Right ventricle myocardium inferior (tissue), 1 donor: ENCODE measurements at regions not wholly inside any gene's neighbourhood (a gene's known extent, or its start where the extent isn't known, plus 50 kb on each side); places are given as distances from the start of the nearest gene placed in this dataset.
"Not testable (repeated sequence)": the region's sequence is repeated elsewhere in the genome, so short reads cannot be mapped to it uniquely, and the experiment has no call there.

Source experiments
- ATAC-seq: fragments of 200-7000 bp; cut with Tn5 transposase; one replicate; pipeline ENCODE4 v1.9.1; 2020; ENCODE audit warnings: mild to moderate bottlenecking, moderate library complexity
- DNase-seq: peaks from one replicate; pipeline ENCODE4 v3.0.0; 2021; ENCODE audit errors: missing footprints
- intact Hi-C: fragments of 100-400 bp; cut with DNase I; formaldehyde crosslinking; loops from one replicate; pipeline ENCODE4 v1.11.0; 2022
- donor health status: DM: no; HTN: yes; CAD: no; lungs with severe emphysema.

DNA sequence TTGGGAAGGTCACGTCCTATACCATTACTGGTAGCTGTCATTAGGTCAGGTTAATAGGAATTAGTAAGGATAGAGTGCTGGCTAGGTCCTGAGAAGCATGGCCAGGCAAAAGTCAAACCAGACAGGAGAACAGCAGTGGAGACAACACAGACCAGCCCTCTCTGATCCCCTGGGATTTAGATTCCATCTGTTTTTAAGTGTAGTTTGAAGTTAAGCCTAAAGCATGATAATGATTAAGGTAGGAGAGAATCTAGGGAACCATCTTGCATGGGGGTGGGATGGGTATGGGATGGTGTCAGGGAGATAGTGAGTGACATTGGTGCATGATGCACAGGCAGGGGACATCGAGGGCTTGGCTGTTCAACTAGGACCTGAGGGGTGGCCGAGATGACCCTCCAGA is 96.6 kb downstream of the MYCN start:
- no peak for DNase-seq
- no peak for ATAC-seq
- intact Hi-C loops: no loop called here

DNA sequence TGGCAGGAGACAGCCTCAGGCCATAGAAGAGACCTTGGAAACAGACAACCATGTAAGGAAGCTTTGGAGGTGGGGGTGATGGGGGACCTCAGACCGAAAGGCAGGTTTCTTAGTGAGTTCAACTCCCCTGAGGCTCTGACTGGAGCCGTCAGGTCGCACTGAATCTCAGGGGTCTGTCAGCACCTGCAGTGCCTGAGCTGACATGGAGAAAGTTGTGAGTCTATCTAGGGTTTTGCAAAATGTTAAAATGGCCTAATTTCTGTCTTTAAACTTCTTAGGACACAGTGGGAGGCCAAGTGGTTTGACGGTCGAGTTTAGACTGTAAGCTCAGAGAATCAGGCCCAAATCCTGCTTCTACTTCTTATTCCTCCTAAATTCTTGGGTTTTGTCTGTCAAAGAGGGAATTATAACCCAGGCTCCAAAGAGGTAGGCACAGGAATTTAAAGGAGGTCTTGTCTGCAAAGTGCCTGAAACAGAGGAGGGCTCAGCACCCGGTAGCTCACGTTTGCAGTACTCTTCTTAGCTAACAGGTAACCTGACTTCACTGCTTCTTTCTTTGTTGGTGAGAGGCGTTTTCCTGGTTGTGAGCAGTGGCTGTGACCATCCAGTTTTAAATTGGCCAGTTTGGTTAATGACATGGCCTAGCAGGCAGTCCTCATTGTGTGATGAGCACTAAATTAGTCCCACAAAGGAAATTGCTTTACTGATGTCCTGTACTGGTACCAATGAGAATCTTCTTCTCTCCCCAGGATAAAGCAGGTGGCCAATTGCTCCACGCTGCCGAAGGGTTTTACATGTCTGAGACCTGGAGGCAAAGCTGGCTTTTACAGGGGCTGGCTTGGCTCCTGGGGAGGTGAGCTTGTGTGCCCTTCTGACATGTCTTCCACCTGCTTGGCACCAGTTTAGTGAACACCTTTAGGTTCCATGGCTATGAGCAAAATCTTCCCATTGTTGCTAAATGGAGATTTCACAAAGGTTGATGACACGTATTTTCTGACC is 95.7 kb downstream of the MYCN start:
- intact Hi-C loops: no loop called here
- ATAC-seq (no peak), DNase-seq (no peak)

DNA sequence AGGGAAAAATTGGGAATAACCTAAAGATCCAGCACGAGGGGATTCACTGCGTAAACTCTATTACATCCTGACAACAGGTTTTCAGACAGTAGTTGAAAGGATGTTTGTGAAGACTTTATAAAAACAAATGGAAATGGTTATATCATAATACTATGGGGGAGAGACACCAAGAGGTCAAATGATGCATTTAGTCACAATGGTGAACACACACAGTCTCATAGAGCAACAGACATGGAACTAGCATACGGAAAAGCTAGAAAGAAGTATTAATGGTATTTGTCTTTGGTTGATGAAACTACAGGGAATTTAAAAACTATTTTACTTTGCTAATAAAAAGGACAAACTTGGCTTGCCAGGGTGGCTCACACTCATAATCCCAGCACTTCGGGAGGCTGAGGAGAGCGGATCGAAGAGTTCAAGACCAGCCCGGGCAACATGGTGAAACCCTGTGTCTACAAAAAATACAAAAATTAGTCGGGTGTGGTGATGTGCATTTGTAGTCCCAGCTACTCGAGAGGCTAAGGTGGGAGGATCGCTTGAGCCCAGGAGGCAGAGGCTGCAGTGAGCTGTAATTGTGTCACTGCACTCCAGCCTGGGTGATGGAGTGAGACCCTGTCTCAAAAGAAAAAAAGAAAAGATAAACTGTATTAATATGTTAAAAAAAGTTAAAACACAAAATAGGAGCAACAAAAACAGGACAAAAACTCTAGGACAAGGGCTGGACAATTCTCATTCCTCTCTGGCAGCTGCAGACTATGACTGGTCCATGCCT is 94.8 kb downstream of the MYCN start:
- intact Hi-C loops: no loop called here
- DNase-seq (no peak), ATAC-seq (no peak)

DNA sequence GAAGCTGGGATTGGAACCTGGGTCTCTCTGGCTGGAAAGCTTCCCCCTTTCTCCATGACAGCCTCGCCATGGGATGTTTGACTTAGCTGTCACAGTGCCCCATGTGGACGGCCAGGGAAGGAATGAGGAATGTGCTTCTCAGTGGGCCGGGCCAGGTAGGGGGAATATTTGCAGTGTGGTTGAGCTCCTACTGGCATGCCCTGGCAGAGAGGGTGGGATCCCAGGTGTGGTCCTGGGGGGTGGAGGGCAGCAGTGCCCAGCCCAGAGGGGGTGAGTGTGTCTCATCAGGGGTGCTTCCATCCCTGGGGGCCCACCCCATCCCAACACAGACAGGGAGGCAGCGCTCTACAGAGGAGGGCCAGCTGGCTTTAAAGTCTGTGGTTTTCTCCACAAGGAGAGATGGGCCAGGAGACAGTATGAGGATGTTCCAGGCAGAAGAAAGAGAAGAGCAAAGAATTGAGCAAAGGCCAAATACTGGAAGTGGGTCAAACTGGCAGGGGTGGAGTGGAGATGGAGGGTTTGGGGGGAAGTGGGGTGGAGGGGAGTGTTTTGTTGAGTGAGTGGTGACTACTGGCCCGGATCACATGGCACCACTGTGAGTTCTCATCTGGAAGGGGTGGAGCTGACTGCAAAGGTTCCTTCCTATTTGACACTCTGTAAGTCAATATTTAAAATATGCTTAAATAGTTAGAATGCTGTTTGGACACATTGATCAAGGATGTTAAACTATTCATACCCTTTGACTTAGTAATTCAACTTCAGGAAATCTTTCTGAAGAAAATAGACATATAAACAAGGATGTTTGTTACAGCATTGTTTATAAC is 94.0 kb downstream of the MYCN start:
- intact Hi-C loops: no loop called here
- ATAC-seq (no peak), DNase-seq (no peak)

DNA sequence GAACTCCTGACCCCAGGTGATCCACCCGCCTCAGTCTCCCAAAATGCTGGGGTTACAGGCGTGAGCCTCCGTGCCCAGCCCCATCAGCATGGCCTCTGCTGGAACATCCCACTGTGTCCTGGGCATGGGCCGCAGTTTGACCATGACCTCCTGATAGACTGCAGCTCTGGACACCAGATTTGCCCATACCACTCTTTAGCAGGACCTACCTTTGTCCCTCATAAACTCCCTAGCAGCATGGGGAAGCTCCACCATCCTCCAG is 92.6 kb downstream of the MYCN start:
- ATAC-seq (no peak), DNase-seq (no peak)
- intact Hi-C loops: no loop called here

DNA sequence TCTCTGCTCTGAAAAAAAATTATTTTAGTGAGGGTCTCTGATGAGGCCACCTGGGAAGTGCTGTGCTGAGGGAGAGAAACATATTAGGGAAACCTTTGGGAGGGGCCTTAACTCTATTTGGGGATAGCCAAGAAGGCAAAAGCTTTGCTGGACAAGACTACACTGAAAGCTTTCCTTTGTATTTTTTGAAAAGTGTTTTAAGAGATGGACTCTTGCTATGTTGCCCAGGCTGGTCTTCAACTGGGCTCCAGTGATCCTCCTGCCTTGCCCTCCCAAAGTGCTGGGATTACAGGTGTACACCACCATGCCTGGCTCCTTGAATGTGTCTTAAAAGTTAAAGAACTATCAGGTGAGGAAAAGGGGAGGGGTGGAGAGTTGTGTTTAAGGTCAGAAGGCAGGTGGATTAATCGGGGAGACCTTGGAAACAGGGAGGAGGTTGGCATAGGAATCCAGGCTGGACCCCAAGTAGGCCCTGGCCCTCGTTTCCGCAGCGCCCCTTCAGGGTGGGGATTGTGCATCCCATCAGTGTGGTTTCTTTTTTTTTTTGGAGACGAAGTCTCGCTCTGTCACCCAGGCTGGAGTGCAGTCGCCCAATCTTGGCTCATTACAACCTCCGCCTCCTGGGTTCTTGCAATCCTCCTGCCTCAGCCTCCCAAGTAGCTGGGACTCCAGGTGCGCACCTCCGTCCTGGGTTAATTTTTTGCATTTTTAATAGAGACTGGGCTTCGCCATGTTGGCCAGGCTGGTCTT is 92.1 kb downstream of the MYCN start:
- intact Hi-C loops: no loop called here
- DNase-seq: no peak
- ATAC-seq: no peak

DNA sequence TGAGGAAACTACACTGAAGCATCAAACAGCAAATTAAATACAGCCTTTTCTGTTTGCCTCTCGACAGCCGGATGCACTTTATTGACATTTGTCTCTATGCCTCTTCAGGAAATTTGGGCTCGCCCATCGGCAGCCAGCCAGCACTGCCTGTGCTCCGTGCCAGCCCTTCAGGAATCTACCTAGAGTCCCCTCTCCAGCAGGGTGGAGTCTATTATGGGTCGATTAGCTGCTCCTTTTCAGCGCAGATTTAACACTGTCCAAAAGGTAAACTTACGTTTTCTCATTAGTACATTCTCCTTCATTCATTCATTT is 91.5 kb downstream of the MYCN start:
- ATAC-seq: no peak
- no peak for DNase-seq
- intact Hi-C loops: no loop called here

DNA sequence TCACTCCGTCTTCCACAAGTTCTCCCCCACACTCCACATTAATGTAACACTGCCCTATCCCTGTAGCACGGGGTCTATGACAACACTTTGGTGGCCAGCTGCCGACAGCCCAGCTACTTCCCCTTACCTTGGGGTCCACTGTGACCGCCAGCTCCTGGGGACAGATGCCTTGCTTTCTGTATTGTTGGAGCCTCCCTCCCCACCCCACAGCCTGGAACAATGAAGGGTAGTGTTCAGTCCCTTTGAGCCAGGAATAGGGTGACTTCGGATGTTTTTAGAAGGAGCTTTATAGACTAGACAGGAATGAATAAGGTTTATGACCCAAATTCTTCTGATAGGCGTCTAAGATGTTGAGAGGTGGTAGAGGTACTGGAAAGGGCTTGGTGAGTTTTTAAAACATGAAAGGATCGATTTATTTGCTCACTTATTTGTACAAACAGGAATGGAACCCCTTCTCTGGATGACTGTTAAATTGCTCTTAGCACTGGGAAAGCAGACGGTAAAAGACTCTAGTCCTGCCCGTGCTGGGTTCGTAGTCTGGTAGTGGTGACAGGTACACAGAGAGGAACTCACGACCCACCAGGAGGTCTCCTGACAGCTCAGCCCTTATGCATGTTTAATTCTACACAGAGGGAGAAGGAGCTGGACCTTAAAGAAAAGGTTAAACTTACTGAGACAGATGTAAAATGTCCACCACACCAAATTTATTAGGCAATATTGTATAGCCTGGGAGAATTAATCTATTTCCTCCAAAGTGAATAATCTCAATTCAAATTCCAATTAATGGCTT is 90.9 kb downstream of the MYCN start:
- ATAC-seq (no peak), DNase-seq (no peak)
- intact Hi-C loops: no loop called here

DNA sequence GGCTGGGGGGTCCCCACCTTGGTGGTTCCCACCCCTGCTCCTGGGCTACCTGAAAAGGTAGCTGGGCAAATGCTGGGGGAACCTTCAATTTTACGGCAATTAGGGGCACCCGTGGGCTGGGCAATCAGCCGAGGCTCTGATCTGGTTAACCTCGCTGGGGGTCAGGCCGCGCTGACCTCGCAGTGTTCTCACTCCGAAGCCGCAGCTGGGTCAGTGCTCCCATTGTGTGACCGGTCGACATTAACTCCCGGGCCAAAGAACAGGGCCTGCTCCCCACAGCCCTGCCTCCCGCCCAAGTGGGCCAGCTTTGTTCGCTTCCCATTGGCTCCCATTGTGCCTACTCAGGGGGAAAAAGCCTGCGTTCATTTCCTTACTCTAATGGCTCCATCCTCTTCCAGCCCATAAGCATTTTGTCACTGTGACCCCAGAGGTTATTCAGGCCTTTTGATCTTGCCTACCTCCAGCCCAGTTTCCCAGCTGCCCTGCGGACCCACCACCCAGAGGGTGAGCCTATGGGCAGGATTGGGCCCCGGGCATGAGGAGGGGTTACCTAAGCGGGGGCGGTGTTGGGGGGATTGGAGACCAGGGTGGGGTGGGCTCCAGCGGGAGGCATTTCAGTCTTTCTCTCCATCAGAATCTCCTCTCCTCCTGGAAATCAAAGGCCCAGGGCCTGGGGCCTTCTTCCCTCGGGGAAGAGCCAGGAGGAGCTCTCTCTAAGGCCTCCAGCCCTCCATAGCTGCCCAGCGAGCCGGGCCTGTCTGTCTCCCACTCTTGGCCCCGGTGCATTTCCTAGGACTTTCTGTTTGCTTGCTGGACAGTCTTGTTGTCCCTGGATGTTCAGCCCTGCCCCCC is 90.1 kb downstream of the MYCN start:
- DNase-seq (no peak), ATAC-seq (no peak)
- intact Hi-C loops: no loop called here

DNA sequence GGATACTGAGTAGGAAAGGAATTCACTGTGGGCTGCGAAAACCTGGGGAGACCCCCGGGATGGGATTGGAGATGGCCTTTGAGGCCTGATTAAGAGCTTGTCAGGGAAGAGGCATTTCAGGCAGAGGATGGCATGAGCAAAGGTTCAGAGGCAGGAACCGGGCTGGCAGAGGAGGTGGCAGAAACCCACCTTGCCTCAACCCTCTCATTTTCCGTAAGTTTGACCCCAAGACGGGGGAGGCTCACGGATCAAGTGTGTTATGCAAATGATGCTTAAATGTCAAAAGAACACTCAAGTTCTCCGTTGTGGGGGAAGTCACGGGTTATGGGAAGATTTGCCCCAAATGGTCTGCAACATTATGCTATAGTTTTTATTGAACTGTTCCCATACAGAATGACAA is 88.3 kb downstream of the MYCN start:
- intact Hi-C loops: no loop called here
- ATAC-seq (no peak), DNase-seq (no peak)

DNA sequence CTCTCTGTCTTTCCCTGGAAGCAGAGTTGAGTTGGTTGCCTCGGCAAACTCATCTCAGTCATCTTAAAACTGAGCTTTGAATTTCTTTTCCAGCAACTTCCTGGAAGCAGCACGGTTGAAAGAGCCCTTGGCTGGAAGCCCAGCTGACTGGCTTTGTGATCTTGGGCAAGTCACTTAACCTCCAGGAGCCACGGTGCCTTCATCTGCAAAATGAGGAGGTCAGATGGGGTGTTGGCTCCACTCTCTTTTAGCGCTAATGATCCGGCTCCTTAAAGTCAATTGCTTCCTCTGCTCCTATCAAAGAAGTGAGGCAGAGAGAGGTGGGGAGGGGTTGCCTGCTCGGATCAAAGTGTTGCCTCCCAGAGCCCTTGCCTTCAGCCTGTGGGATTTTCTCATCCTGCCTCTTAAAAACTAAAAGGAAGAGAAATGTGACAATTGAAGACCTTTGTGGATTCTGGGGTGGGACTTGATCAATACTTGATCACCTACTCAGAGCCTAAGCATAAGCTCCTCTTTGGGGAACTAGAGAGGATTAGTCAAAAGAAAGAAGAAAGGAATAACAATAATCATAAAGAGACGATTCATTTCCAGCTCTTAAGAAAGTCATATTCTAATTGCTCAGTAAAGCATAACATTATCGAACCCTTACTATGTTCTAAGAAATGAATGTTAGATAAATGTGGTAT is 86.6 kb downstream of the MYCN start:
- intact Hi-C loops: no loop called here
- ATAC-seq (no peak), DNase-seq (no peak)

DNA sequence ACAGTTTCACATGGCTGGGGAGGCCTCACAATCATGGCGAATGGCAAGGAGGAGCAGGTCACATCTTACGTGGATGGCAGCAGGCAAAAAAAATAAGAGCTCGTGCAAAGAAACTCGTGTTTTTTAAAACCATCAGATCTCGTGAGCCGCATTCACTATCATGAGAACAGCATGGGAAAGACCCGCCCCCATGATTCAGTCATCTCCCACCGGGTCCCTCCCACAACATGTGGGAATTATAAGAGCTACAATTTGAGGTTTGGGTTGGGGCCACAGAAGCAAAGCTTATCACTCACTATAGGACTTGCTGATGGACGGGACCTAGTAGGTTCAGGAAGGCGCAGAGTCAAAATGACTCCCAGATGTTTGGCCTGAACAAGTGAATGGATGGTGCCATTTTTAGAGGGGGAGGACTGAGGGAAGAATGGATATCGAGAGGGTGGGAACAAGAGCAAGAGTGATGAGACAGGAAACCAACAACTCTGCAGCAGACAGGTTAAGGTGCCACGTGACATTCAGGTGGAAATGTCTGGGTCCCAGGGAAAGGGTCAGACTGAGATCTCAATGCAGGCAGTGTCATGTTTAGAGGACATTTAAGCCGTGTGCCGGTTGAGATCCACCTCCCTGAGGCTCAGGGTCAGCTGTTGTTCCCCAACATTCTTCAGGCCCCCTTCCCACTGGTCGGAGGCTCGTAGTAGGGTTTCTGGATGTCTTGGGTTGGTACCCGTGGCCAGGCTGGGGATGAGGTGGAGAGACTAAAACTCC is 85.7 kb downstream of the MYCN start:
- intact Hi-C loops: no loop called here
- no peak for DNase-seq
- no peak for ATAC-seq

DNA sequence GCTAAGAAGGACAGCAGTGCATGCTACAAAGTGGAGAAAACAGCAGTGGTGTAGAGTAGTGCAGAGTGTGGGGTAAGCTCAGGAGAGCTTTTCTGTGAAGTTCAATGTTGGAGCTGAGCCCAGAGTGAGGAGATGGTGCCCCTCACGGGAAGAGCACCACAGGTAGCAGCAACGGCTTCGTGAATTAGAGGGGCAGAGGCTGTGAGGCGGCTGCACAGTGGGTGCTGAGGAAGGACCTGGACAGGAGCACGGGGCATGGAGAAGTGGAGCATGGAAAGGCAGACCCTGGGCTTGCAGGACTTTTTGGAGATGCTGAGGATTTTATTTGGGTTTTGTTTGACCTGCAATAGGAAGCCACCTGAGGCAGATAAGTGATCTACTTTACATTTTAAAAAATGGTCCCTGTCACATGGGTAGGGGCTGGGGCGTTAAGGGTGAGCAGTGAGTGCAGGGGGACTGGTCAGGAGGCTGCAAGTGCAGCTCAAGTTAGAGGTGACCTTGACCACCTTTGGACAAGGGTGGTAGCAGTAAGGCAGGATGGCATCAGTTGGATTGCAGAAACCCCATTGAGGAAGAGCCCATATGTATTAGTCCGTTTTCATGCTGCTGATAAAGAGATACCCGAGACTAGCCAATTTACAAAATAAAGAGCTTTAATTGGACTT is 85.0 kb downstream of the MYCN start:
- no peak for DNase-seq
- intact Hi-C loops: no loop called here
- ATAC-seq: no peak

DNA sequence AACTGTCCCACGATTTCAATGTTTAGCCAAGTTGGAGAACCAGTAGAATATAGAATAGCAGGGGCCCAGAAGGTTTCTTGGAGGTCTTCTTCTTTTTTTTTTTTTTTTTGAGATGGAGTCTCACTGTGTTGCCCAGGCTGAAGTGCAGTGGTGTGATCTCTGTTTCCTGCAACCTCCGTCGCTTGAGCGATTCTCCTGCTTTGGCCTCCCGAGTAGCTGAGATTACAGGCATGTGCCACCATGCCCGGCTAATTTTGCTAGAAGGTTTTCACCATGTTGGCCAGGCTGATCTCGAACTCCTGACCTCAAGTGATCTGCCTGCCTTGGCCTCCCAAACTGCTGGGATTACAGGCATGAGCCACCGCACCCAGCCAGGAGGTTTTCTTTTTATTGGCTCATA is 84.3 kb downstream of the MYCN start:
- DNase-seq, ATAC-seq, intact Hi-C loops: not testable (repeated sequence)

DNA sequence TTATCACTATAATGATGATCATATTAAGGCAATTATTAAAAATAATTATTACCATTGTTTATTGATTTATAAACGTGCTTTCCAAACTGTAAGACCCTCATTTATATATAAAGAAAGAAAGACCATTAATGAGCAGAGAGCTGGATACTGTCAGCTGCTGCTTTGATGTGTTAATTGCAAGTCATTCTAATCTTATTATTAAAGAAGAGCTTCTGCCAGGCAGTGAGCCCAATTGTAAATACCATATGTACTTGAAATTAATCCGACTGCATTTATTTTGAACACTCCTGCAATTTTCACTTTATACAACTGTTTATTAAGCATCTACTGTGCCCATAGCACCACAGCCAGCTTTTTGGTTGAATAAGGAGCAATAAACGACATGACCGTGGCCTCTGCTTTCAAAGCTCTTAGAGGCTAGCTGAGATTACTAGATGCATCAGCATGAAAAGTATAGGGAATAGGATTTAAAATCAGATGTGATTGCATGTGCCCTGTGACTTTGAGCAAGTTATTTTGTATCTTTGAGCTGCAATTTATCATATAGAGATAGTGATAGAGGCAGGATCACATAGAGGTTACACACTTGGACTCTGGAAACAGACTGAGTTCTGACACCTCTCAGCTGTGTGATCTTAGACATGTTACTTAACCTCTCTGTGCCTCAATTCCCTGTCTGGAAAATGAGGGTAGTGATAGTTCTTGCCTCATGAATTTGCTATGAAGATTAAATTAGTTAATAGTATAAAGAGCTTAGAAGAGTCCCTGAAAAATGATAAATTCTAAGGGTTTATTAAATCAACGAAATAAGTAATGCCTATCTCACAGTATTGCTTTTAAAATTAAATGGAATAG is 83.4 kb downstream of the MYCN start:
- ATAC-seq (no peak), DNase-seq (no peak)
- intact Hi-C loops: no loop called here
